Gastroesophageal sphincter (tissue), 4 donors: ENCODE measurements at regions not wholly inside any gene's neighbourhood (a gene's known extent, or its start where the extent isn't known, plus 50 kb on each side); places are given as distances from the start of the nearest gene placed in this dataset.

ENCODE experiments used
- ATAC-seq: fragments of 150-250 bp; one replicate; pipeline ENCODE4 v1.9.1; 2016; ENCODE audit warnings: mild to moderate bottlenecking, moderate library complexity
- H3K27ac ChIP-seq, 4 donors: fragments of 200-600 bp; sonication (generic) in 3 of 4; 1 replicate in 3 of 4; 2 replicates in 1 of 4; pipeline ENCODE4 v1.5.1; 2016 to 2019
- H3K27me3 ChIP-seq: fragments of 200-600 bp; sonication (generic); one replicate; pipeline ENCODE4 v1.5.1; 2019
- H3K36me3 ChIP-seq, 2 donors: fragments of 200-600 bp; sonication (generic); one replicate each; pipeline ENCODE4 v1.5.1; 2019; ENCODE audit warnings: control low read depth in 1 of 2
- H3K4me1 ChIP-seq, 3 donors: fragments of 200-600 bp; sonication (generic); 1 replicate in 2 of 3; 2 replicates in 1 of 3; pipeline ENCODE4 v1.5.1; 2016 to 2019; ENCODE audit warnings: control low read depth in 2 of 3
- H3K4me3 ChIP-seq, 2 donors: fragments of 200-600 bp; sonication (generic); one replicate each; pipeline ENCODE4 v1.5.1; 2019; ENCODE audit warnings: mild to moderate bottlenecking in 1 of 2, moderate library complexity in 1 of 2
- H3K9me3 ChIP-seq, 3 donors: fragments of 200-600 bp; sonication (generic); one replicate each; pipeline ENCODE4 v1.5.1; 2017 to 2019; ENCODE audit warnings: control low read depth in 2 of 3
- CTCF ChIP-seq, 4 experiments: fragments of 200-600 bp in 2 of 4; fragments of 450-650 bp in 2 of 4; sonication (generic) in 1 of 4; IDR thresholded peaks; one replicate each; pipeline ENCODE4 v1.5.1; 2017 to 2019; ENCODE audit warnings: antibody characterized with exemption in 4 of 4, mild to moderate bottlenecking in 2 of 4, moderate library complexity in 2 of 4
- EP300 ChIP-seq: sonication (generic); formaldehyde crosslinking; IDR thresholded peaks from one replicate; pipeline ENCODE4 v1.6.1; 2017; ENCODE audit warnings: antibody characterized with exemption, mild to moderate bottlenecking
- POLR2A ChIP-seq, 2 donors: fragments of 450-650 bp; IDR thresholded peaks; one replicate each; pipeline ENCODE4 v1.6.1; 2017; ENCODE audit warnings: antibody characterized with exemption in 2 of 2, mild to moderate bottlenecking in 2 of 2, moderate library complexity in 1 of 2
- POLR2AphosphoS5 ChIP-seq: sonication (generic); formaldehyde crosslinking; IDR thresholded peaks from one replicate; pipeline ENCODE4 v1.6.1; 2017; ENCODE audit warnings: antibody characterized with exemption
- WGBS, 2 donors: methylation state at CpG; one replicate each; pipeline ENCODE4 v1.1.5; 2018; ENCODE audit warnings: low coverage in 1 of 2; 5-methylcytosine and 5-hydroxymethylcytosine counted together

GRCh38 chr15:62568702-62569101, 403.6 kb upstream of the C2CD4B start:
- WGBS, 2 donors = 94 to 100% methylated on average over 3 to 4 of the region's 6 CpGs
- Histone ChIP-seq H3K27me3 (no peaks in the 10 kb centered on the region), H3K4me1 (peaks cover 0 to 9% (median 0%) of the 10 kb centered on the region in 3 donors), H3K36me3 (no peaks in the 10 kb centered on the region), H3K27ac (no peak overlapping the region), H3K4me3 (no peak overlapping the region), H3K9me3 (no peaks in the 10 kb centered on the region)
- ATAC-seq = no peak
- TF ChIP-seq POLR2A (IDR thresholded peaks at IDR 0.05) (no peak), CTCF (IDR thresholded peaks at IDR 0.05) (no peak), POLR2AphosphoS5 (no peak), EP300 (no peak)

- H3K9me3 ChIP-seq = no peaks in the 10 kb centered on the region
- no peaks in the 10 kb centered on the region for H3K4me1 ChIP-seq
- H3K27me3 ChIP-seq = no peaks in the 10 kb centered on the region
- no peak overlapping the region for H3K4me3 ChIP-seq
- TF ChIP-seq EP300 (no peak), POLR2A (IDR thresholded peaks at IDR 0.05) (no peak), POLR2AphosphoS5 (no peak), CTCF (IDR thresholded peaks at IDR 0.05) (no peak)
- WGBS, 2 donors = 61 to 91% methylated on average over 6 to 11 of the region's 14 CpGs
- peak; percentile 64 for ATAC-seq
- no peak overlapping the region for H3K27ac ChIP-seq
- H3K36me3 ChIP-seq = no peaks in the 10 kb centered on the region
These were observed 404.6 kb upstream of the C2CD4B start for GRCh38 chr15:62569460-62570404.

GRCh38 chr15:62570405-62570783, 405.3 kb upstream of the C2CD4B start:
- H3K27ac ChIP-seq = no peak overlapping the region
- TF ChIP-seq EP300 (no peak), POLR2AphosphoS5 (no peak), CTCF (IDR thresholded peaks at IDR 0.05) (no peak), POLR2A (IDR thresholded peaks at IDR 0.05) (no peak)
- H3K36me3 ChIP-seq = no peaks in the 10 kb centered on the region
- no peak overlapping the region for H3K4me3 ChIP-seq
- H3K27me3 ChIP-seq = no peaks in the 10 kb centered on the region
- H3K4me1 ChIP-seq = no peaks in the 10 kb centered on the region
- 81 to 85% methylated on average over 2 to 4 of the region's 4 CpGs for WGBS, 2 donors
- ATAC-seq = peak; percentile 26
- H3K9me3 ChIP-seq = no peaks in the 10 kb centered on the region

DNA sequence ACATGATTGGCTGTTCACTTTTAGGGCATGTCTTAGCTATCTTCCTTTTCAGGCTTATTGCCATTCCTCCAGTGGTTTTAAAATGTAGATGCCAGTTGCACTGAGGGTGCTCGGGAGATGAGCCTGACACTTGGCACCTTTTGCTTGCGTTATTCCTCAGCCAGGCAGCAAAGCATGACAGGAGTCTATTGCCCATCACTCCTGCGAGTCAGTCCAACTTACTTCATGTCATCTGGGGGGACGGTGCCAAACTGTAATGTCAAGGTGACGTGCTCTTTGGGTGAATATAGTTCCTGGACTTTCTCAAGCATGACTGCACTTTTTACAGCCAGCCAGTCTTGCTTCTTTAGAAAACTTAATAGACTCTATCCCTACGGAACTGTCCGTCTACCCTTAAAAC, 406.0 kb upstream of the C2CD4B start:
- WGBS, 2 donors = 84 to 93% methylated on average over 6 to 7 of the region's 7 CpGs
- Histone ChIP-seq H3K36me3 (no peaks in the 10 kb centered on the region), H3K9me3 (no peaks in the 10 kb centered on the region), H3K27me3 (no peaks in the 10 kb centered on the region), H3K4me3 (no peak overlapping the region), H3K4me1 (no peaks in the 10 kb centered on the region), H3K27ac (no peak overlapping the region)
- no peak for ATAC-seq
- TF ChIP-seq EP300 = no peak
- no peak for TF ChIP-seq CTCF (IDR thresholded peaks at IDR 0.05)
- TF ChIP-seq POLR2AphosphoS5 = no peak
- no peak for TF ChIP-seq POLR2A (IDR thresholded peaks at IDR 0.05)

- Histone ChIP-seq H3K27me3 (no peaks in the 10 kb centered on the region), H3K4me3 (no peak overlapping the region), H3K4me1 (no peaks in the 10 kb centered on the region), H3K9me3 (no peaks in the 10 kb centered on the region), H3K27ac (no peak overlapping the region), H3K36me3 (no peaks in the 10 kb centered on the region)
- TF ChIP-seq POLR2A (IDR thresholded peaks at IDR 0.05) (no peak), POLR2AphosphoS5 (no peak), CTCF (IDR thresholded peaks at IDR 0.05) (no peak), EP300 (no peak)
- ATAC-seq = no peak
- 88 to 96% methylated on average over 3 to 4 of the region's 7 CpGs for WGBS, 2 donors
These were observed 407.7 kb upstream of the C2CD4B start for GRCh38 chr15:62572797-62573196.
